ENCODE measurements at regions not wholly inside any gene's neighbourhood (a gene's known extent, or its start where the extent isn't known, plus 50 kb on each side); places are given as distances from the start of the nearest gene placed in this dataset.

- no peaks in the 10 kb centered on the region for H3K4me1 ChIP-seq
- no peaks in the 10 kb centered on the region for H3K36me3 ChIP-seq
- H3K4me3 ChIP-seq: no peak overlapping the region
- TF ChIP-seq CTCF (IDR thresholded peaks at IDR 0.05): no peak
- no peaks in the 10 kb centered on the region for H3K9me3 ChIP-seq
- no peaks in the 10 kb centered on the region for H3K27me3 ChIP-seq
- no peak overlapping the region for H3K27ac ChIP-seq
- DNase-seq (ENCODE audit: low spot score): no peak
Measured at GRCh38 chr6:139868576-139868975, 494.1 kb upstream of the CITED2 start.

- Histone ChIP-seq H3K27me3 (no peaks in the 10 kb centered on the region), H3K9me3 (no peaks in the 10 kb centered on the region), H3K27ac (no peak overlapping the region), H3K4me1 (no peaks in the 10 kb centered on the region), H3K36me3 (no peaks in the 10 kb centered on the region), H3K4me3 (no peak overlapping the region)
- no peak for TF ChIP-seq CTCF (IDR thresholded peaks at IDR 0.05)
- no peak for DNase-seq (ENCODE audit: low spot score)
Measured at GRCh38 chr6:139863964-139864363, 489.5 kb upstream of the CITED2 start.

GRCh38 chr6:139863346-139863745 is 488.9 kb upstream of the CITED2 start:
- Histone ChIP-seq H3K36me3 (no peaks in the 10 kb centered on the region), H3K4me1 (no peaks in the 10 kb centered on the region), H3K27ac (no peak overlapping the region), H3K27me3 (no peaks in the 10 kb centered on the region), H3K4me3 (no peak overlapping the region), H3K9me3 (no peaks in the 10 kb centered on the region)
- TF ChIP-seq CTCF (IDR thresholded peaks at IDR 0.05): no peak
- DNase-seq (ENCODE audit: low spot score): no peak

GRCh38 chr6:139862311-139862710 is 487.9 kb upstream of the CITED2 start:
- H3K4me3 ChIP-seq: no peak overlapping the region
- no peak overlapping the region for H3K27ac ChIP-seq
- no peaks in the 10 kb centered on the region for H3K36me3 ChIP-seq
- no peak for DNase-seq (ENCODE audit: low spot score)
- H3K27me3 ChIP-seq: no peaks in the 10 kb centered on the region
- H3K9me3 ChIP-seq: no peaks in the 10 kb centered on the region
- no peaks in the 10 kb centered on the region for H3K4me1 ChIP-seq
- TF ChIP-seq CTCF (IDR thresholded peaks at IDR 0.05): no peak

- no peak for TF ChIP-seq CTCF (IDR thresholded peaks at IDR 0.05)
- no peaks in the 10 kb centered on the region for H3K27me3 ChIP-seq
- H3K9me3 ChIP-seq: no peaks in the 10 kb centered on the region
- H3K4me1 ChIP-seq: no peaks in the 10 kb centered on the region
- no peak overlapping the region for H3K4me3 ChIP-seq
- no peak overlapping the region for H3K27ac ChIP-seq
- H3K36me3 ChIP-seq: no peaks in the 10 kb centered on the region
- DNase-seq (ENCODE audit: low spot score): no peak
Measured at GRCh38 chr6:139860203-139860602, 485.8 kb upstream of the CITED2 start.

- H3K9me3 ChIP-seq: no peaks in the 10 kb centered on the region
- no peaks in the 10 kb centered on the region for H3K27me3 ChIP-seq
- TF ChIP-seq CTCF (IDR thresholded peaks at IDR 0.05): no peak
- H3K4me1 ChIP-seq: no peaks in the 10 kb centered on the region
- DNase-seq (ENCODE audit: low spot score): no peak
- no peaks in the 10 kb centered on the region for H3K36me3 ChIP-seq
- H3K4me3 ChIP-seq: no peak overlapping the region
- no peak overlapping the region for H3K27ac ChIP-seq
Measured at GRCh38 chr6:139858429-139858828, 484.0 kb upstream of the CITED2 start.

Data from right atrium auricular region (tissue), 2 donors.